ENCODE measurements at regions not wholly inside any gene's neighbourhood (a gene's known extent, or its start where the extent isn't known, plus 50 kb on each side); places are given as distances from the start of the nearest gene placed in this dataset.
A peak's percentile ranks its signal among the peaks of the same experiment; 100 is the strongest.

DNA sequence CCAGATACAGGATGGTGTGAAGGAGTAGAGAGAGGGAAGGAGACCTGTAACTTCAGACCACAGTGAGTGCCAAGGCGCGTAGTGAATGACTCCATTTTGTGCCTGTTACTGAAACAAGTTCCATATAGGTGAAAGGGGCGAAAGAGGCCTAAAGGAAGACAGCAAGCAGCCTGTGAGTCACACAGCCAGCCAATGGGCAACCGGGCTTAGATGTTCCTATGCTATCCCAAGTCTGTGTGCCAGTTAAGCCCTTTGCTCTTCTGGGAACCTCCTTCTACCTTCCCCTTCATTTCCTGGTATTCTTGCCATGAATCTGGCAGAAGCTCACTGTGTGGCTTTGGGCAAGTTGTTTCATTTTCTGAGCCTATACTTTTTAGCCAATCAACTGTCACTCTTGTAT is 161.8 kb upstream of the LDB2 start:
- no peak overlapping the region for H3K27ac ChIP-seq
- intact Hi-C loops (cut with DNase I; ENCODE audit: low total_unique reads): no loop called here
- H3K27me3 ChIP-seq: no peaks in the 10 kb centered on the region
- no peak for DNase-seq
- H3K4me3 ChIP-seq: no peak overlapping the region
- TF ChIP-seq, protein P1, sequence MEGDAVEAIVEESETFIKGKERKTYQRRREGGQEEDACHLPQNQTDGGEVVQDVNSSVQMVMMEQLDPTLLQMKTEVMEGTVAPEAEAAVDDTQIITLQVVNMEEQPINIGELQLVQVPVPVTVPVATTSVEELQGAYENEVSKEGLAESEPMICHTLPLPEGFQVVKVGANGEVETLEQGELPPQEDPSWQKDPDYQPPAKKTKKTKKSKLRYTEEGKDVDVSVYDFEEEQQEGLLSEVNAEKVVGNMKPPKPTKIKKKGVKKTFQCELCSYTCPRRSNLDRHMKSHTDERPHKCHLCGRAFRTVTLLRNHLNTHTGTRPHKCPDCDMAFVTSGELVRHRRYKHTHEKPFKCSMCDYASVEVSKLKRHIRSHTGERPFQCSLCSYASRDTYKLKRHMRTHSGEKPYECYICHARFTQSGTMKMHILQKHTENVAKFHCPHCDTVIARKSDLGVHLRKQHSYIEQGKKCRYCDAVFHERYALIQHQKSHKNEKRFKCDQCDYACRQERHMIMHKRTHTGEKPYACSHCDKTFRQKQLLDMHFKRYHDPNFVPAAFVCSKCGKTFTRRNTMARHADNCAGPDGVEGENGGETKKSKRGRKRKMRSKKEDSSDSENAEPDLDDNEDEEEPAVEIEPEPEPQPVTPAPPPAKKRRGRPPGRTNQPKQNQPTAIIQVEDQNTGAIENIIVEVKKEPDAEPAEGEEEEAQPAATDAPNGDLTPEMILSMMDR (IDR thresholded peaks at IDR 0.05): no peak
- H3K9me3 ChIP-seq: no peaks in the 10 kb centered on the region
- no peaks in the 10 kb centered on the region for H3K36me3 ChIP-seq
- H3K4me1 ChIP-seq: peaks cover 0 to 18% (median 0%) of the 10 kb centered on the region in 4 donors

DNA sequence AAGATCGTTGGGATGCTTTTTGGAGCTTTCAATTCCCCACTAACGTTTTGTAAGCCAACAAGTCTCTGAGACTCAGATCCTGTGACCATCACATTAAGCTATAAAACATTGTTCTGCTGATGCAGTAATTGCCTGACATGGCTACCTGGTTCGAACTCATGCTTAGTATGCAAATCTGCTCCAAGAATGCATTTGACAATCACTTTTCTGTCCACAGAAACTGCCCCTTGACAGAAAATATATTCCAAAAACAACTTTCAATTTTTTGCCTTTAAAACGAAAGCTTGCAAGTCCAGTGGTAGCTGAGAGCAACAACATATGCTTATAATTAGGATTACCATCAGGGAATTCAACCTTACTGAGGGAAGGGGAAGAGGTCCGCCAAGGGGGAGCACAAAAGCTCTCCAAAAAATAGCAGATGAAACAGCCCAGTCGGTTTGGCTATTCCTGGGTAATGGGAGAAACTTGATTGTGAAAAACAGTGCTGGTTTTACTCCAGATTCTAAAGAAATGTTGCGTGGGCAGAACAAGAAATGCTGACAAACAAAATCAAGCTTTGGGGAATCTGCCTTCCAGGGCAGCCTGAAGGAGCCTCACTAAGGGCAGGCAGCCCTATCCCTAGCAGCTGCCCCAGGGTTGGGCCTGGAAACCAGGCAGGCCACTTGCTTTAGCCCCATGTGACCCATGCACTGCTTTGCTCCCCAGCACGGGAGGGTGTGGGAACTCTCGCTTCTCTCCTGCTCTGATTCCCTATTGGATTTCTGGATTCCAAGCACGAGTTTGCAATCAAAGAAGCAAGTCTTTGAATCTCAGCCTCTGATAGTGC is 160.7 kb upstream of the LDB2 start:
- no peaks in the 10 kb centered on the region for H3K27me3 ChIP-seq
- no peaks in the 10 kb centered on the region for H3K36me3 ChIP-seq
- TF ChIP-seq, protein P1 (IDR thresholded peaks at IDR 0.05): no peak
- DNase-seq: peak in 1 of 2 donors; percentile 28
- intact Hi-C loops (cut with DNase I; ENCODE audit: low total_unique reads): no loop called here
- H3K4me1 ChIP-seq: peaks cover 0 to 15% (median 0%) of the 10 kb centered on the region in 4 donors
- no peaks in the 10 kb centered on the region for H3K9me3 ChIP-seq
- H3K4me3 ChIP-seq: peak overlapping the region in 1 of 2 donors; percentile 0
- H3K27ac ChIP-seq: peak overlapping the region in 1 of 2 donors; percentile 37

DNA sequence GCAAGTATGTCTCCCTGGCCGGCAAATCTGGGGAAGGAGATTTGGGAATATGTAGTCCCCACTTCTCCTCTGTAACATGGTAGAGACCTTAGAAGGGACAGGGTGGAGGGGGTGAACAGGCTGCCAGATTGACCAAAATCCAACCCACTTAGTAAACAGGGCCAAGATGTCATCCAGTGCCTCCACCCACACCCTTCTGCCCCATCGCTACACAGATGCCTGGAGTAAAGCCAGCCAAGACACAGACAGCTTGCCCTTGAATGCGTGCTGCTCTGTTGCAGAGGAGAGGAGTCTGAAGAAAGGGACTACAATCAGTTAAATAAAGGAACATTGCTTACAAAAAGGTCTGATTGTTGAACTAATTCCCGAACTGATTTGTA is 160.1 kb upstream of the LDB2 start:
- Histone ChIP-seq H3K4me1 (peaks cover 0 to 10% (median 0%) of the 10 kb centered on the region in 4 donors), H3K4me3 (peak overlapping the region in 1 of 2 donors; percentile 0), H3K27ac (peak overlapping the region in 1 of 2 donors; percentile 37), H3K9me3 (no peaks in the 10 kb centered on the region), H3K27me3 (no peaks in the 10 kb centered on the region), H3K36me3 (no peaks in the 10 kb centered on the region)
- no peak for DNase-seq
- intact Hi-C loops (cut with DNase I; ENCODE audit: low total_unique reads): no loop called here
- TF ChIP-seq, protein P1 (IDR thresholded peaks at IDR 0.05): no peak

DNA sequence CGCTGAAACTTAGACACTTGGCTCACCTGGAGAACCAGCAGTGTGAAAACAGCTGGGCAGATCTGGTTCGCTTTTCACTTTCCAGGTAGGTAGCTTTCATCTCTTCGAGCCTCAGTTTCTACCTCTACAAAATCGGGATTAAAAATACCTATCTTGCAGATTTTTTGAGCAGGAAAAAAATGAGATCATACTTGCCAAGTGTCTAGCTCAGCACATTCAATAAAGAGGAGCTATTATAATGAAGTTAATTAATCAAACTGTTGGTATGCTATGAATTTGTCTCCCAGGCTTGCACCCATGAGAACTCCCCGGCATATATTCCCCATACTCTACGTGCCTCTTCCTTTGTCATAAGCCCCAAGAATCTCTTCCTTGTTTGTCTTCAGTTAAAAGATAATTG is 158.6 kb upstream of the LDB2 start:
- Histone ChIP-seq H3K27ac (no peak overlapping the region), H3K4me3 (no peak overlapping the region), H3K36me3 (no peaks in the 10 kb centered on the region), H3K9me3 (no peaks in the 10 kb centered on the region), H3K4me1 (peaks cover 0 to 10% (median 0%) of the 10 kb centered on the region in 4 donors), H3K27me3 (no peaks in the 10 kb centered on the region)
- TF ChIP-seq, protein P1 (IDR thresholded peaks at IDR 0.05): no peak
- no peak for DNase-seq
- intact Hi-C loops (cut with DNase I; ENCODE audit: low total_unique reads): no loop called here

DNA sequence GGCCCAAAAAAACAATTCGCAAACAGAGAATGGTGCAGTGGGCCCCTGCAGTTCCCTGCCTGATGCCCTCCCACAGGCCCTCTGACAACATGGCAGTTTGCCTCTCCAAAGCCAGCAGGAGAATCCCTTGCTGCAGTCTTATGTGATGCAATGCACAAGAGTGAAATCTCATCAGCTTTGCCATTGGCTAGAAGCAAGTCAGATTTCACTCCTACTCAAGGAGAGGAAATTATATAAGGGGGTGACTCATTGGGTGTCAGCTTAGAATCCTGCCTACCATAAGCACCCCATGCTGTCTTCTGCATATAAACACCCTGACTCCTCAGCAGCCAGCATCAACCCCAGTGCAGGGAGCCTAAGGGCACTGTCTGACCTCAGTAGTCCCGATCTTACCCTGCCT is 157.3 kb upstream of the LDB2 start:
- intact Hi-C loops (cut with DNase I; ENCODE audit: low total_unique reads): no loop called here
- Histone ChIP-seq H3K36me3 (no peaks in the 10 kb centered on the region), H3K4me1 (peaks cover 0 to 10% (median 0%) of the 10 kb centered on the region in 4 donors), H3K4me3 (no peak overlapping the region), H3K27me3 (no peaks in the 10 kb centered on the region), H3K9me3 (no peaks in the 10 kb centered on the region), H3K27ac (no peak overlapping the region)
- no peak for DNase-seq
- TF ChIP-seq, protein P1 (IDR thresholded peaks at IDR 0.05): no peak

All from tibial artery (tissue), 4 donors.